Ascending aorta (tissue), 2 donors: ENCODE measurements at regions not wholly inside any gene's neighbourhood (a gene's known extent, or its start where the extent isn't known, plus 50 kb on each side); places are given as distances from the start of the nearest gene placed in this dataset.
"Not testable (repeated sequence)": the region's sequence is repeated elsewhere in the genome, so short reads cannot be mapped to it uniquely, and the experiment has no call there.

Source experiments
- DNase-seq, 2 donors: peaks; one replicate each; pipeline ENCODE4 v3.0.0-alpha.2; 2019; ENCODE audit warnings: low spot score in 2 of 2
- H3K27ac ChIP-seq, 2 donors: fragments of 200-600 bp; sonication (generic); one replicate each; pipeline ENCODE4 v1.5.1; 2016 to 2017; ENCODE audit warnings: mild to moderate bottlenecking in 1 of 2
- H3K27me3 ChIP-seq: fragments of 200-600 bp; sonication (generic); one replicate; pipeline ENCODE4 v1.5.1; 2017
- H3K36me3 ChIP-seq, 2 donors: fragments of 200-600 bp; sonication (generic); one replicate each; pipeline ENCODE4 v1.5.1; 2016
- H3K4me1 ChIP-seq, 2 donors: fragments of 200-600 bp; sonication (generic); one replicate each; pipeline ENCODE4 v1.5.1; 2016 to 2017; ENCODE audit warnings: mild to moderate bottlenecking in 1 of 2
- H3K4me3 ChIP-seq, 2 donors: fragments of 200-600 bp; sonication (generic); one replicate each; pipeline ENCODE4 v1.5.1; 2016 to 2017; ENCODE audit warnings: mild to moderate bottlenecking in 1 of 2
- H3K9me3 ChIP-seq, 2 donors: fragments of 200-600 bp; sonication (generic); one replicate each; pipeline ENCODE4 v1.5.1; 2016
- intact Hi-C: fragments of 100-400 bp; cut with DNase I; formaldehyde crosslinking; loops from one replicate; pipeline ENCODE4 v1.15.1; 2023
- TF ChIP-seq, protein P1 (sequence below), 3 experiments: fragments of 200-600 bp in 2 of 3; fragments of 450-650 bp in 1 of 3; sonication (generic) in 2 of 3; IDR thresholded peaks; one replicate each; pipeline ENCODE4 v1.5.1; 2016 to 2019; ENCODE audit warnings: antibody characterized with exemption in 3 of 3, mild to moderate bottlenecking in 1 of 3, moderate library complexity in 1 of 3

DNA sequence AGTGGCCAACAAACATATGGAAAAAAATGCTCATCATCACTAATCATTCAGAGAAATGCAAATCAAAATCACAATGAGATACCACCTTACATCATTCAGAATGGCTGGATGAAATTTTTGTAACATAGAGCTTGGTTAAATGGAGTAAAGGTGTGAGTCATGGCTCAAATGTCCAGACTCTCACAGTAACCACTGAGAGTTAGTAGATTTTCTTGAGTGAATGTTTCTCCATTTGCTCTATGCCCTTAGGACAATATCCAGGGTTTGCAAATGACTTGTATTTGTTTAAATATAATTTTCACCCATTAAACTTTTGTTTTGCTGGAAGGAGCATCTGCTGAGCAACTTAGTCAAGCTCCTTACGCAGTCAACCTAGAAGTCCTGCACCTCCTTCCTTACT, 967.2 kb downstream of the XPNPEP1 start:
- Histone ChIP-seq H3K27ac (no peak overlapping the region), H3K4me1 (no peaks in the 10 kb centered on the region), H3K27me3 (no peaks in the 10 kb centered on the region), H3K4me3 (no peak overlapping the region), H3K36me3 (no peaks in the 10 kb centered on the region), H3K9me3 (peaks cover 0 to under 1% of the 10 kb centered on the region in 2 donors)
- DNase-seq: no peak
- TF ChIP-seq, protein P1, sequence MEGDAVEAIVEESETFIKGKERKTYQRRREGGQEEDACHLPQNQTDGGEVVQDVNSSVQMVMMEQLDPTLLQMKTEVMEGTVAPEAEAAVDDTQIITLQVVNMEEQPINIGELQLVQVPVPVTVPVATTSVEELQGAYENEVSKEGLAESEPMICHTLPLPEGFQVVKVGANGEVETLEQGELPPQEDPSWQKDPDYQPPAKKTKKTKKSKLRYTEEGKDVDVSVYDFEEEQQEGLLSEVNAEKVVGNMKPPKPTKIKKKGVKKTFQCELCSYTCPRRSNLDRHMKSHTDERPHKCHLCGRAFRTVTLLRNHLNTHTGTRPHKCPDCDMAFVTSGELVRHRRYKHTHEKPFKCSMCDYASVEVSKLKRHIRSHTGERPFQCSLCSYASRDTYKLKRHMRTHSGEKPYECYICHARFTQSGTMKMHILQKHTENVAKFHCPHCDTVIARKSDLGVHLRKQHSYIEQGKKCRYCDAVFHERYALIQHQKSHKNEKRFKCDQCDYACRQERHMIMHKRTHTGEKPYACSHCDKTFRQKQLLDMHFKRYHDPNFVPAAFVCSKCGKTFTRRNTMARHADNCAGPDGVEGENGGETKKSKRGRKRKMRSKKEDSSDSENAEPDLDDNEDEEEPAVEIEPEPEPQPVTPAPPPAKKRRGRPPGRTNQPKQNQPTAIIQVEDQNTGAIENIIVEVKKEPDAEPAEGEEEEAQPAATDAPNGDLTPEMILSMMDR (IDR thresholded peaks at IDR 0.05): no peak
- intact Hi-C loops: no loop called here

- H3K4me3 ChIP-seq, H3K27ac ChIP-seq, H3K4me1 ChIP-seq, DNase-seq, H3K9me3 ChIP-seq, H3K27me3 ChIP-seq, intact Hi-C loops, H3K36me3 ChIP-seq: not testable (repeated sequence)
Measured at GRCh38 chr10:108920029-108920428, 1003.3 kb downstream of the XPNPEP1 start.

DNA sequence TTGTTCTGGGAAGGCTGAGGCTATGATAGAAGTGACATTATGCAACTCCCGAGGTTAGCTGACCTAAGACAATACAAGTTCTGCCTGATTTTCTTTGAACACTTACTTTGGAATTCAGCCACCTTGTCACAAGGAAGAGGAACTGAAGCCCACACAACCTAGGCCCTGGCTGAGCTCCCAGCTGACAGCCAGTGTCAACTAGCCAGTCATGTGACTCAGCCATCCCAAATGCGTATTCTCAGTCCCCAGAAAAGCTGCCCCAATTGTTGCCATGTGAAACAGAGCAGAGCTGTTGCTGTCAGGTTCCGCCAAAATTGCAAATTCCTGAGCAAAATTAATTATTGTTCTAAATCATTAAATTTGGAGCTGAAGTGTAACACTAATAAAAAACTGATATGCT, 1010.0 kb downstream of the XPNPEP1 start:
- TF ChIP-seq, protein P1 (IDR thresholded peaks at IDR 0.05): no peak
- H3K27ac ChIP-seq: no peak overlapping the region
- no peak for DNase-seq
- H3K4me1 ChIP-seq: no peaks in the 10 kb centered on the region
- no peak overlapping the region for H3K4me3 ChIP-seq
- no peaks in the 10 kb centered on the region for H3K36me3 ChIP-seq
- no peaks in the 10 kb centered on the region for H3K9me3 ChIP-seq
- no peaks in the 10 kb centered on the region for H3K27me3 ChIP-seq
- intact Hi-C loops: no loop called here

GRCh38 chr10:108911814-108912541, 1011.3 kb downstream of the XPNPEP1 start:
- Histone ChIP-seq H3K4me3 (peak overlapping the region in 1 of 2 donors; percentile 36), H3K9me3 (no peaks in the 10 kb centered on the region), H3K27me3 (no peaks in the 10 kb centered on the region), H3K36me3 (no peaks in the 10 kb centered on the region), H3K4me1 (no peaks in the 10 kb centered on the region), H3K27ac (no peak overlapping the region)
- no peak for DNase-seq
- TF ChIP-seq, protein P1 (IDR thresholded peaks at IDR 0.05): no peak
- intact Hi-C loops: no loop called here

- no peak overlapping the region for H3K4me3 ChIP-seq
- DNase-seq: no peak
- intact Hi-C loops: no loop called here
- TF ChIP-seq, protein P1 (IDR thresholded peaks at IDR 0.05): no peak
- H3K27me3 ChIP-seq: no peaks in the 10 kb centered on the region
- no peaks in the 10 kb centered on the region for H3K4me1 ChIP-seq
- H3K36me3 ChIP-seq: no peaks in the 10 kb centered on the region
- no peaks in the 10 kb centered on the region for H3K9me3 ChIP-seq
- no peak overlapping the region for H3K27ac ChIP-seq
Measured at GRCh38 chr10:108908096-108908495, 1015.2 kb downstream of the XPNPEP1 start.

DNA sequence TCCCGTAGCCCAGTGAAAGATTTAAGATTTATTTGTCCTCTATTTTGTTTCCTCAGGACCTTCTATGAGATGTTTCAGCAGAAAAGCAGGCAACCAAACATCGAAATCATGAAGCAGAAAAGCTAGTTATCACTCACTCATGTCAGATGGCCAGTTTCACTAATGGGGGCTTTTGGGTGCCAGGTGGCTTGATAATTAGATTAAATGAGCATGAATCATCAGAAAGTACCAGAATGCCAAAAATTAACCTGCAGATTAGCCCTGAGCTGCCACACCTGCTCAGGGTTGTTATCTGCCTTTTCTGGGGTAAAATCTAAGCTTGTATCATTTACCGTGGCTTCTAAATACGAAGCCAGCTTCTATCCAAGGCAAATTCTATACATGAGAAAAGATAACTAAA, 1017.5 kb downstream of the XPNPEP1 start:
- H3K9me3 ChIP-seq: no peaks in the 10 kb centered on the region
- no peaks in the 10 kb centered on the region for H3K36me3 ChIP-seq
- TF ChIP-seq, protein P1 (IDR thresholded peaks at IDR 0.05): no peak
- no peaks in the 10 kb centered on the region for H3K27me3 ChIP-seq
- no peak overlapping the region for H3K27ac ChIP-seq
- no peaks in the 10 kb centered on the region for H3K4me1 ChIP-seq
- H3K4me3 ChIP-seq: no peak overlapping the region
- no peak for DNase-seq
- intact Hi-C loops: no loop called here
